Mucosa of rectum (tissue), 2 donors: ENCODE measurements at regions not wholly inside any gene's neighbourhood (a gene's known extent, or its start where the extent isn't known, plus 50 kb on each side); places are given as distances from the start of the nearest gene placed in this dataset.
"Not testable (repeated sequence)": the region's sequence is repeated elsewhere in the genome, so short reads cannot be mapped to it uniquely, and the experiment has no call there.

Source experiments
- H3K27ac ChIP-seq, 2 donors: one replicate each; pipeline ENCODE4 v1.7.0; 2013; ENCODE audit warnings: inconsistent platforms in 2 of 2, low read depth in 2 of 2, low read length in 2 of 2
- H3K27me3 ChIP-seq, 2 donors: one replicate each; pipeline ENCODE4 v1.7.0; 2013; ENCODE audit warnings: low read length in 2 of 2; ENCODE audit not compliant: control insufficient read depth in 2 of 2, insufficient read depth in 2 of 2
- H3K36me3 ChIP-seq, 2 donors: one replicate each; pipeline ENCODE4 v1.7.0; 2013; ENCODE audit warnings: low read length in 2 of 2; ENCODE audit not compliant: control insufficient read depth in 2 of 2, insufficient read depth in 2 of 2
- H3K4me1 ChIP-seq, 2 donors: one replicate each; pipeline ENCODE4 v1.7.0; 2013; ENCODE audit warnings: low read length in 2 of 2, mild to moderate bottlenecking in 1 of 2; ENCODE audit not compliant: control insufficient read depth in 2 of 2, insufficient read depth in 2 of 2
- H3K4me3 ChIP-seq, 2 donors: one replicate each; pipeline ENCODE4 v1.7.0; 2013; ENCODE audit warnings: low read length in 2 of 2
- H3K9ac ChIP-seq, 2 donors: one replicate each; pipeline ENCODE4 v1.7.0; 2013; ENCODE audit warnings: low read length in 2 of 2, low read depth in 1 of 2, mild to moderate bottlenecking in 1 of 2
- H3K9me3 ChIP-seq, 2 donors: one replicate each; pipeline ENCODE4 v1.7.0; 2013; ENCODE audit warnings: low read length in 2 of 2; ENCODE audit not compliant: control insufficient read depth in 2 of 2
- donor health status: healthy.
- donor health status: Normal muscosa, but diverticular disease.

- Histone ChIP-seq H3K9ac (no peak overlapping the region), H3K4me3 (no peak overlapping the region), H3K36me3 (no peaks in the 10 kb centered on the region), H3K27ac (no peak overlapping the region), H3K27me3 (no peaks in the 10 kb centered on the region), H3K4me1 (no peaks in the 10 kb centered on the region), H3K9me3 (no peaks in the 10 kb centered on the region)
These were observed 142.0 kb upstream of the ALDH1B1 start for GRCh38 chr9:38250279-38251035.

- no peak overlapping the region for H3K4me3 ChIP-seq
- no peaks in the 10 kb centered on the region for H3K4me1 ChIP-seq
- no peaks in the 10 kb centered on the region for H3K9me3 ChIP-seq
- H3K9ac ChIP-seq = no peak overlapping the region
- H3K27me3 ChIP-seq = no peaks in the 10 kb centered on the region
- H3K27ac ChIP-seq = no peak overlapping the region
- no peaks in the 10 kb centered on the region for H3K36me3 ChIP-seq
These were observed 142.8 kb upstream of the ALDH1B1 start for GRCh38 chr9:38249587-38250210.

GRCh38 chr9:38249049-38249448 lies 143.5 kb upstream of the ALDH1B1 start:
- H3K36me3 ChIP-seq = no peaks in the 10 kb centered on the region
- H3K4me1 ChIP-seq = no peaks in the 10 kb centered on the region
- H3K27ac ChIP-seq = no peak overlapping the region
- H3K9ac ChIP-seq = no peak overlapping the region
- H3K27me3 ChIP-seq = no peaks in the 10 kb centered on the region
- no peaks in the 10 kb centered on the region for H3K9me3 ChIP-seq
- no peak overlapping the region for H3K4me3 ChIP-seq

DNA sequence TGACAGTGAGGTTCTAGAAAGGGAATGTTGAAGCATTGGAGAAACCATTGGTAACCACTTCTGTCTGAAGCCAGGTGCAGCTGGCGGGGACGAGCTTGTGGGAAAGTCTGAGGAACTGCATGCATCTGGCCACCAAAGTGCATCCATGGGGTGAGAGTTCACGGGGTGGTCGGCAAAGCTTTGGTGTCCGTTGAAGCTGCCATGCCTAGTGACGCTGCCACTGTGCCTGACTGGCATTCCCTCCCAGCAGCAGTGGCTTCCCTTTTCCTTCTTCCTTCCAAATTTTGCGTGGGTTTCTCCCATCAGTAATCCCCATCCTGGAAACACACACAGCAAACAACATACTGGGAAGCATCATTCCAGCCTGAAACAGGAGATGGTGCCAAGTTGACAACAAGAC lies 145.7 kb upstream of the ALDH1B1 start:
- Histone ChIP-seq H3K4me3 (no peak overlapping the region), H3K27ac (no peak overlapping the region), H3K36me3 (no peaks in the 10 kb centered on the region), H3K9me3 (no peaks in the 10 kb centered on the region), H3K27me3 (no peaks in the 10 kb centered on the region), H3K9ac (no peak overlapping the region), H3K4me1 (no peaks in the 10 kb centered on the region)

GRCh38 chr9:38244971-38245370 lies 147.5 kb upstream of the ALDH1B1 start:
- no peak overlapping the region for H3K4me3 ChIP-seq
- H3K36me3 ChIP-seq = no peaks in the 10 kb centered on the region
- no peaks in the 10 kb centered on the region for H3K27me3 ChIP-seq
- H3K9ac ChIP-seq = no peak overlapping the region
- H3K4me1 ChIP-seq = no peaks in the 10 kb centered on the region
- H3K27ac ChIP-seq = no peak overlapping the region
- no peaks in the 10 kb centered on the region for H3K9me3 ChIP-seq

GRCh38 chr9:38243993-38244392 lies 148.5 kb upstream of the ALDH1B1 start:
- Histone ChIP-seq H3K9me3 (no peaks in the 10 kb centered on the region), H3K36me3 (no peaks in the 10 kb centered on the region), H3K27ac (no peak overlapping the region), H3K27me3 (no peaks in the 10 kb centered on the region), H3K9ac (no peak overlapping the region), H3K4me1 (no peaks in the 10 kb centered on the region), H3K4me3 (no peak overlapping the region)

DNA sequence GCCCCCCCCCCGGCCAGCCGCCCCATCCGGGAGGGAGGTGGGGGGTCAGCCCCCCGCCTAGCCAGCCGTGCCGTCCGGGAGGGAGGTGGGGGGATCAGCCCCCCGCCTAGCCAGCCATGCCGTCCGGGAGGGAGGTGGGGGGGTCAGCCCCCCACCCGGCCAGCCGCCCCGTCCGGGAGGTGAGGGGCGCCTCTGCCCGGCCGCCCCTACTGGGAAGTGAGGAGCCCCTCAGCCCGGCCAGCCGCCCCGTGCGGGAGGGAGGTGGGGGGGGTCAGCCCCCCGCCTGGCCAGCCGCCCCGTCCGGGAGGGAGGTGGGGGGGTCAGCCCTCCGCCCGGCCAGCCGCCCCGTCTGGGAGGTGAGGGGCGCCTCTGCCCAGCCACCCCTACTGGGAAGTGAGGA lies 150.4 kb upstream of the ALDH1B1 start:
- not testable (repeated sequence) for H3K9ac ChIP-seq, H3K27me3 ChIP-seq, H3K27ac ChIP-seq, H3K9me3 ChIP-seq, H3K4me3 ChIP-seq, H3K4me1 ChIP-seq, H3K36me3 ChIP-seq

DNA sequence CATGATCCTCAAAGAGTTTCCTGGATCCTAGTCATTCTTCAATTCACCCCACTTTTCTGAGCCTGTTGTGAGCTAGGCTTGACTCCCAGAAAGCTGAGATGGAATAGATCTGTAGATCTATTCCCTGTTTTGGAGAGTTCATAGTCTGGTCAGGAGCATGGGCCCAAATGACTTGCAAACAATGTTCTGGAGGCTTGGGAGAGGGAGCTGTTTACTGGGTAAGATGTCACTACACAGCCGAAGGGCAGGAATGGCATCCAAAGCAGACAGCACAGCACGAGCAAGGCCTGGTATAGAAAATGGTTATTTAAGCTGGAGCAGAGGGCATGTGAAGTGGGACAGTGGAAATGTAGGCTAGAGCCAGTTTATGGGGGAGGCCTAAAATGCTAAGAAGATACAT lies 152.5 kb upstream of the ALDH1B1 start:
- Histone ChIP-seq H3K27ac (no peak overlapping the region), H3K4me3 (no peak overlapping the region), H3K9me3 (no peaks in the 10 kb centered on the region), H3K4me1 (no peaks in the 10 kb centered on the region), H3K27me3 (no peaks in the 10 kb centered on the region), H3K36me3 (no peaks in the 10 kb centered on the region), H3K9ac (no peak overlapping the region)

DNA sequence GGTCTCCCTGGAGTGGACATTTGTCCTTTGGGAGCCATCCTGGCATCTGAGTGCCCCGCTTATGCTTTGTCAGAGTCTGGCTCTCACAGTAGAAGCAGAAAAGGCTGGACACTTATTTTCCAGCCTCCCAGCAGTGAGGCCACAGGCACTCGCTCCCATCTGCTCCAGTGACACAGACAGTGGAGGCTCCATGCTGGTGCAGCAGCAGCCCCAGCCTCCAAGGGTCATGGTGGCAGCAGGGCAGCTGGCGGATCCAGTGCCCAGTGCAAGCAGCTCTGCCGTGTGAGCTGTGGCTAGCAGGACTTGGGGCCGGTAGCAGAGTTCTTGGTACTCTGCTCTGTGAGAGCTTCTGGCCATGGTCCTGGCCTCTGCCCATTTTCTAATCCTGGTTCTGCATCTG lies 157.3 kb upstream of the ALDH1B1 start:
- no peak overlapping the region for H3K27ac ChIP-seq
- no peak overlapping the region for H3K9ac ChIP-seq
- H3K27me3 ChIP-seq = peaks cover 0 to 2% of the 10 kb centered on the region in 2 donors
- no peak overlapping the region for H3K4me3 ChIP-seq
- H3K36me3 ChIP-seq = no peaks in the 10 kb centered on the region
- H3K4me1 ChIP-seq = no peaks in the 10 kb centered on the region
- H3K9me3 ChIP-seq = no peaks in the 10 kb centered on the region

- H3K4me1 ChIP-seq = no peaks in the 10 kb centered on the region
- no peak overlapping the region for H3K9ac ChIP-seq
- no peak overlapping the region for H3K4me3 ChIP-seq
- peaks cover 0 to 2% of the 10 kb centered on the region in 2 donors for H3K27me3 ChIP-seq
- H3K27ac ChIP-seq = no peak overlapping the region
- no peaks in the 10 kb centered on the region for H3K36me3 ChIP-seq
- H3K9me3 ChIP-seq = no peaks in the 10 kb centered on the region
These were observed 157.9 kb upstream of the ALDH1B1 start for GRCh38 chr9:38234479-38235170.
